ENCODE measurements at regions not wholly inside any gene's neighbourhood (a gene's known extent, or its start where the extent isn't known, plus 50 kb on each side); places are given as distances from the start of the nearest gene placed in this dataset.

DNA sequence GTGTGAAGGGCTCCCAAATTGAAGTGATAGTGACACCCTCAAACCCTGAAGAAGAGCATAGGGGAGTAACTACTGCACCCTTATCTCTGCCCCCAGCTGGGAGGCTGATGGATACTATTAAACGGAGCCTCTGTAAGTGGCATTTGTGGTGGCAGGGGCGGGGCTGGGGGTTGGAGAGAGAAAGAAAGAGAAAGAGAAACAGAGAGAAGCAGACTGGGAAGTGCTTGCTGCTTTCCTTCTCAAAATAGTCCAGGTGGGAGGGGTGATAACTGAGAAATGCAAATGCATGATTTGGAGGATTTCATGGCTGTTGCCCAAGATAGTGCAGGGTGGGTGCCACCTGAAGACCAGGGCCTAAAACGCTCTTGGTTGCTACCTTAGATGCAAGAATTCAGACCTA lies 253.5 kb upstream of the GATB start:
- peak; percentile 59 for DNase-seq

- no peak for DNase-seq
Measured at GRCh38 chr4:152011469-152011868, 250.7 kb upstream of the GATB start.

DNA sequence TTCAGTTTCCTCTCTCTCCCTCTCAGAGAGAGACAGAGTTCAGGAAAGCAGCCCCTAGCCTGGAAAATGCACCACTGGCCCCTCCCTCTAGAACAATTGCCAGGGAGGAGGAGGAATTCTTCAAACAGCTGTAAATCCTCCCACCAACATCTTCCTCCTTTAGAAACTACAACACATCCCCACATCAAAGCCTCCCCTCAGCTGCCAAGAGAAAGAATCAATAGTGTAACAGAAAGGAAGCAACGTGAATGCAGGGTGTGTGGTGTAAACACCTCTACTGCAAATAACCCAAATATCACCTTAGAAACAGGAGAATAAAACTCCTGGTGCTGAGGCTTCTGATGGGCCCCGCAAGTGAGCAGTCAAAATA lies 249.9 kb upstream of the GATB start:
- DNase-seq = no peak

GRCh38 chr4:152009983-152010709 lies 249.3 kb upstream of the GATB start:
- DNase-seq = no peak

DNA sequence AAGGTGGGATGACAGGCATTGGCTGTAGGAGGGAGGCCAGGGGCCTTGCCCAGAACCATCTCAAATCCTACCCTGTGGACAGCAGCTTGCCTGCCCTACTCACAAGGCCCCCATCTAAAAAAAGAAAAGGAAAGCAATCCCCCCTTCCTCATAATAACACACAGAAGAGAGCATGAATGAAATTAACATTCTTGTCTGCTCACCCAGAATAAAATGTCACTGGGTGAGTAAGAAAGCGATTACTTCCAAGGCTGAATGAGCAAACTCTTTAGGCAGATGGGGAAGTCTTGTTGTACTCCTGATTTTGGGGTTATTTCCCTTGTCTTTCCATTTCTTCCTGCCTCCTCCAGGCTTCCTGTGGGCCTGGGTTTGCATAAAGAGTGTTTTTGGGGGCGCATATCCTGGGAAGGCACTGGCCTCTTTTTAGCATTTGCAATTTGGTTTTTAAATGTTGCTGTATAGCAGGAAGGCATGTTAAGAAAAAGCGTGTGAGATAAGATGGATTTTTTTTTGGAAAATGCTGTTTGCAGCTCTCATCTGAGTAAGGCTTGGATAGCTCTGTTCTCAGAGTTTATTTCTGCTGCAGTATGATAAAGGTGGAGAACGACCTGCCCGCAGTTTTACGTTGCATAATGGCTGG lies 248.3 kb upstream of the GATB start:
- no peak for DNase-seq

DNA sequence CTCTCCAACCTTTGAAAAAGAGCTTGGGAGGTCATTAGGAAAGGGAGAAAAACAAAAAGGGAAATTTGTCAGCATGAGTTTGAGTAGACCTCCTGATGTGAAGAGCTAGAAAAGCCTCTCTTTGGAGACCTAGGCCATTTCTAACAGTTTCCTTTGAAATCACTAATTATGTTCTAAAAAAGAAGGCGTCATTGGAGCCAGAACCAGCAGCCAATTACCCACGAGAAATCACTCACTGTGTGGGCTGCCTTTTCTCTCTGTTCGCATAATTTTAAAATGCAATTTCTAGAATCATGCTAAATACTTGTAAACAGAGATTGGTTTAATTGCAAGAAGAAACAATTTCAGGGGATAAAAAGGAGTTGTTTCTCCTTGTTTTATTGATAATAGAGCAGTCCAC lies 246.3 kb upstream of the GATB start:
- no peak for DNase-seq

DNA sequence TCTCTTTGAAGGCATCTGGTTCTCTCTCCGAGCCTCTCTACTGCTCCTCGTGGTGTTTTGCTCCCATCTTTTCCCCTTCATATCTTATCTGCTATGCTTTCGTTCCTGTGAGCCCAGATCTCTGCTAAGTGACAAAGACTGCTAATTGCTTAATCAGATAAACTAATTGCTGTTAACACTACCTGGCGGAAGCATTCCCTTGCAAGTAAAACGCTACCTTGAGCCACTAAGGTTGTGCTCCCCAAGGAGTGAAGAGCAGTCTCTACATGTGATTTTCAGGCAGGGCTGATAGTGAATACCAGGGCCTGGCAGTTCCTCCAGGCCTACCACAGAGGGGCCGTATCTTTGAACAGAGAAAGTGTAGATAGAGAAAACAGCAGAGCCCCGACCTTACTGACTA lies 244.0 kb upstream of the GATB start:
- DNase-seq = no peak

- no peak for DNase-seq
Measured at GRCh38 chr4:152000518-152000917, 239.7 kb upstream of the GATB start.

- DNase-seq = no peak
Measured at GRCh38 chr4:151998723-151999122, 237.9 kb upstream of the GATB start.

DNA sequence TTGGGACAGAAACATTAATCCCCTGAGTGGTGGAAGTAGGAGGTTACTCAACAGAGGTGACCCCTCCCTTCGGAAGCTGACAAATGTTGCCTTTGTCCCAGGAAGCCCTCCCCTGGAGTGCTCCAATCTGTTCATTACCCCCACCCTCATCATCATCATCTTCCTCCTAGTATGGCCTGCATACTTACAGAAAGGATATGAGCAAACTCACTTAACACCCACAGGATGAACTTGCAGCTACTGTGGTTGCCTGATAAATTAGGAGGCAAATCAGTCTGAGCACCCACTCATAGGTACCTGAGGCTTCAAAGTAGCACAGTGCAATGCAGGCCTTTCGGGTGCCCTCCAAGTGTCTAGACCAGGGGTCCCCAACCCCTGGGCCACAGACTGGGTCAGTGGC lies 236.7 kb upstream of the GATB start:
- DNase-seq = no peak

- DNase-seq = no peak
Measured at GRCh38 chr4:151994429-151994828, 233.6 kb upstream of the GATB start.

DNA sequence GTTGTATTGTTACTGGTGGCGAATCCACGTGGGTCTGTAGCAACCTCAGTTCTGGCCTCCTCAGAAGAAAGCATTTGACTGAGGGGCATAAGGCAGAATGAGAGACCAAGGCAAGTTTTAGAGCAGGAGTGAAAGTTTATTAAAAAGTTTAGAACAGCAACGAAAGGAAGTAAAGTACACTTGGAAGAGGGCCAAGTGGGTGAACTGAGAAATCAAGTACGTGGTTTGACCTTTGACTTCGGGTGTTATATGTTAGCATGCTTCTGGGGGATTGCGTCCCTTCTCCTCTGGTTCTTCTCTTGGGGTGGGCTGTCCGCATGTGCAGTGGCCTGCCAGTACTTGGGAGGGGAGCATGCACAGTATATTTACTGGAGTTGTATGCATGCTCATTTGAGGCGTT lies 232.7 kb upstream of the GATB start:
- DNase-seq = no peak

DNA sequence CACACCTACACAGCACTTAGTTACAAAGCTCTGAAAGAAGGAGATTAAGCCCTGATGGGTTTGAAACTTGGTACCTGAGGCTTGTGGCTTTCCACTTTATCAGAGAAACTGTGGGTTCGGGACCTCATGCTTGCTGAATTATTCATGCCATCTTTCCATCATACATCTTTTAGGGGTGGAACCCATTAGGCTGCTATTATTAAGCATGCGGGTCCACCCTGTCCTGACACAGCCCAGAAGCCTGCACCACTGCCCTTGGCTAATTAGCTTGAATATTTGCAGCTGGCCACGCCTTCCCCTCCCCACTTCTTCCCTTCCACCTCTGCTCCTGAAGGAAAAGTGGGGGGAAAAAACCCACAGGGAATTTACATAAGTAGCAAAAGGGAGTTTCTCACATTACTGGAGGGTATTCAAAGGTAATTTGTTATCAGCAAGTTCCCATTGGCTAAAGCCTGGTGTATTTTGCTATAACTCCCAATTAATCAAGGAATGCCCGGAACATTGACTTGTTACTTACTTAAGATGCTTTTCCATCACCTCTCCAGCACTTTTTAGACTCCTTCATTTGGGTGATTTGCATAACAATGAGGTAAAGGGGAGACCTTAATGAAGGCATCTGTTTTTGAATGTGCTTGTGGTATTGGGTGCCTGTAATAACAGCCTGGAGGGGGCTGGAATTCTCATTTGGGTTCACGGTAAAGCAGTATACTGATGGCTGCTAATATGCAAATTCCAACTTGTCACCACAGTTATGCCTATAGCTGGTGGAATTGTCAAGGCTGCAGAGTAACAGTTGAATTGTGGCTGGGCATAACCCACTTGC lies 231.7 kb upstream of the GATB start:
- no peak for DNase-seq

- DNase-seq = no peak
Measured at GRCh38 chr4:151991884-151992167, 231.0 kb upstream of the GATB start.

- DNase-seq = no peak
Measured at GRCh38 chr4:151991001-151991883, 230.4 kb upstream of the GATB start.

DNA sequence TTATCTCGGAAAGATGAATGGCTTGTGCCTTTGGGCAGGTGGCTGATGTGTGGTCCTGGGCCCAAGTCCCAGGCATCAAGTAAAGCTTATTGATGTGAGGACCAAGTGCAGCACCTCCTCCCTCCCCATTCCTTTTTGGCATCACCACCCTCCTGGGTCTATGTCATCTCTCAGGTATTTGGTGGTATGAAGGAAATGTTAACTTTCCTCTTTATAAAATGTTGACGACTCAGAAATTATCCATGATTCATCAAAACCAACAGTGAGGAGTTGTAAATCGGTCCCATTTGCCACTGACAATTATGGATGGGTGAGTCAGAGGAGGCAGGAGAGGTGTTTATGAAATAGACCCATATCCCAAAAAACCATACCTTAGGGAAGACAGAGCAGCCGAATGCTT lies 229.4 kb upstream of the GATB start:
- DNase-seq = no peak

GRCh38 chr4:151988591-151988990 lies 227.8 kb upstream of the GATB start:
- no peak for DNase-seq

GRCh38 chr4:151987606-151988005 lies 226.8 kb upstream of the GATB start:
- no peak for DNase-seq

- DNase-seq = no peak
Measured at GRCh38 chr4:151983854-151984253, 223.0 kb upstream of the GATB start.

GRCh38 chr4:151979819-151980218 lies 219.0 kb upstream of the GATB start:
- no peak for DNase-seq

DNA sequence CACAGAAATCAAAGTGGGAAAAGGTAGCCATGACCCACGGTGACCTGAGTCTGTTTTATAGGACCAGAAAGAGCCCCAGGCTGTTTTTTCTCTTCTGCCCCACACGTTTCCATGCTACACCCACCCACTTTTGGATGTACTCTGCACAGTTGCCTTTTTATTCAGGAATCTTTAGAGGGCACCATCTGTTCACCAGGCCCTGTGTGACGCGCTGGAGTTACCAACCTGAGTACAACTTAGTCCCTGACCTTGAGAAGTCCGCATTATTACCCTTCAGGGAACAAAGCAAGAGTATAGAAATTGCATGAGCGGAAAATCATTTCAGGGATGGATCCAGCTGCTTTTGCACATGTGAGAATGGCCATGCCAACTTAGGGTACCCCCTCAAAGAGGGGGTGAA lies 207.8 kb upstream of the GATB start:
- DNase-seq = no peak

DNA sequence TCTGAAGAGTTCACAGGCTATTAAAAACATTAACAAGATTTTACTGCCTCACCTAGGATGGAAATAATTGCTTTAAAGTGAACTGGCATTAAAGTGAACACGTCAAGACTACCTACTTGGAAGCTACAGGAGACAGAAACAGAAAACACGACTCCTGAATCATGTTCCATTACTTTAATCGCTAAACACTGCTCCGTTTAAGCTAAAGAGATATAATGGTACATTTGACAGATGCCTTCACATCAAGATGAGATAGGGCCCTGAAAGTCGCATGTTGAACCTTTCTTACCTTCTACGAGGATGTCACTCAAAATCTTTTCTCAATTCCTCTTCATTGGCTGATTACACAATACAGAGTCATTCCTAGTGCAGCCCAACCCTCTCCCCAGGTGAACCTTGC lies 206.3 kb upstream of the GATB start:
- DNase-seq = no peak

GRCh38 chr4:151962138-151962823 lies 201.5 kb upstream of the GATB start:
- DNase-seq = no peak
